Sigmoid colon (tissue), 4 donors: ENCODE measurements at regions not wholly inside any gene's neighbourhood (a gene's known extent, or its start where the extent isn't known, plus 50 kb on each side); places are given as distances from the start of the nearest gene placed in this dataset.

Experiments
- CTCF ChIP-seq, 4 experiments: fragments of 450-650 bp in 3 of 4; fragments of 200-600 bp in 1 of 4; IDR thresholded peaks; one replicate each; pipeline ENCODE4 v1.5.1; 2016 to 2019; ENCODE audit warnings: antibody characterized with exemption in 4 of 4, mild to moderate bottlenecking in 3 of 4, moderate library complexity in 2 of 4
- EP300 ChIP-seq, 4 donors: sonication (generic); formaldehyde crosslinking; IDR thresholded peaks; one replicate each; pipeline ENCODE4 v1.6.1; 2017; ENCODE audit warnings: antibody characterized with exemption in 4 of 4
- POLR2A ChIP-seq, 2 donors: fragments of 450-650 bp; IDR thresholded peaks; one replicate each; pipeline ENCODE4 v1.6.1; 2016; ENCODE audit warnings: antibody characterized with exemption in 2 of 2, mild to moderate bottlenecking in 2 of 2, moderate library complexity in 2 of 2
- POLR2AphosphoS5 ChIP-seq, 4 donors: sonication (generic); formaldehyde crosslinking; IDR thresholded peaks; one replicate each; pipeline ENCODE4 v1.6.1; 2017; ENCODE audit warnings: antibody characterized with exemption in 4 of 4

- TF ChIP-seq CTCF (IDR thresholded peaks at IDR 0.05): no peak
- no peak for TF ChIP-seq POLR2A (IDR thresholded peaks at IDR 0.05)
- TF ChIP-seq EP300 (IDR thresholded peaks at IDR 0.05): no peak
- no peak for TF ChIP-seq POLR2AphosphoS5 (IDR thresholded peaks at IDR 0.05)
Measured at GRCh38 chr6:10078581-10078980, 336.3 kb downstream of the TFAP2A start.
